ENCODE measurements at regions not wholly inside any gene's neighbourhood (a gene's known extent, or its start where the extent isn't known, plus 50 kb on each side); places are given as distances from the start of the nearest gene placed in this dataset.
A peak's percentile ranks its signal among the peaks of the same experiment; 100 is the strongest.

DNA sequence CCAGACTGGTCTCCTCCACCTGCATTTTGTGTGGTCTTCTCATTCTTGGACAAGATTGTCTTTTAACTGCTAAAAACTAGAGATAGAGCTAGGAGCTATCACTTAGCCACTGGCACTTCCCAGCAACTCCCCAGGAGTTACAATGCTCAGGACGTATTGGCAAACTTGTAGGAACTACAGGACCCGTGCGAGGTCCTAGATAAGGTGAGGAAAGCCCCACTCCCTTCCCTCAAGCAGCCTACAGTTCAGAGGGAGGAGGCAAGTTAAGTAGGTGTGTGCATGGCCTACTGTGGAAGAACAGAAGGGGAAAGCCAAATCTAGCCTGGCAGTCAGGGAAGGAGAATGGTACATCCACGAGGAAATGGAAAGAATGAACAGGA lies 504.7 kb upstream of the PROK2 start:
- peak overlapping the region; percentile 14 for H3K4me3 ChIP-seq (ENCODE audit: low read depth, low read length)
- peaks cover 23% of the 10 kb centered on the region for H3K4me1 ChIP-seq (ENCODE audit: control insufficient read depth, insufficient read depth, low read length)
- no peaks in the 10 kb centered on the region for H3K36me3 ChIP-seq (ENCODE audit: control insufficient read depth, insufficient read depth, low read length)
- no peak for DNase-seq (ENCODE audit: low read depth in 4 of 6, low spot score in 6 of 6)
- WGBS (ENCODE audit: insufficient coverage) = 53% methylated on average over 2 of the region's 4 CpGs
- H3K9me3 ChIP-seq (ENCODE audit: control insufficient read depth, insufficient read depth, low read length) = no peaks in the 10 kb centered on the region
- peaks cover 21% of the 10 kb centered on the region for H3K27me3 ChIP-seq (ENCODE audit: control insufficient read depth, insufficient read depth, low read length)
- H3K27ac ChIP-seq (ENCODE audit: low read depth, low read length) = peak overlapping the region; percentile 72

DNA sequence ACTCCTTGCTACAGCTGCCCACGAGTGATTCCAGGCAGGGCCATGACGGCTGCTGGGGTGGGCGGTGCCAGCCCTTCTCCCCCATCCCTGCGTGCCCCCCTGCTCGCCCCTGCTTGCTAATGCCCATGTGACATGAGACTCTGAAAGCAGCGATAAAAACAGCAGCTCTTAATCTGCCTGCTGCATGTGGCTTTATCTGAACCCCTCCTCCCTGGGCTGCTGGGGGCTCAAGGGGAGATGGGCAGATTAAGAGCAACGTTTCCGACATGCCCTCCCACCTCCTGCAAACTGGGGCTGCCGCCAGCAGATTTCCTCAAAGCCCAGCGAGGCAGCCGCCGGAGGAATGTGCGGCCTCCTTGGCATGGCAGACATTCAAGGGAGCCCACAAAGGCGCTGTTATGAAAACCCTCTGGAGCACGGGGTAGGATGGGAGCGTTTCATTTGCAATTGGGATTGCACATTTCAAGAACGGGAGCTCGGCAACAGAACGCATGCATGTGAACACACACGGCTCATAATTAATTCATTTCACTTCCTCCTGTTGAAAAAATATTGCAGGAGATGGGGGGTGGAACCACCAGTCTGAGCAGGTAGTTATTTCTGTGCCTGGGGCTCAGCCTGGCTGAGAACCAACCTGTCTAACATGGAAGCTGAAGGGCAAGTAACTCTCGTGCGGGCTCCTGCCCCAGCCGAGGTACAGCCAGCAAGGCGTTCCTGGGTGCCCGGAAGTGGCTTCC lies 504.2 kb upstream of the PROK2 start:
- peak overlapping the region; percentile 72 for H3K27ac ChIP-seq (ENCODE audit: low read depth, low read length)
- no peaks in the 10 kb centered on the region for H3K36me3 ChIP-seq (ENCODE audit: control insufficient read depth, insufficient read depth, low read length)
- 21% methylated on average over 21 of the region's 25 CpGs for WGBS (ENCODE audit: insufficient coverage)
- peaks cover 23% of the 10 kb centered on the region for H3K4me1 ChIP-seq (ENCODE audit: control insufficient read depth, insufficient read depth, low read length)
- DNase-seq (ENCODE audit: low read depth in 4 of 6, low spot score in 6 of 6) = peak in 4 of 6 donors; percentile 39 to 91 (median 66)
- peak overlapping the region; percentile 14 for H3K4me3 ChIP-seq (ENCODE audit: low read depth, low read length)
- no peaks in the 10 kb centered on the region for H3K9me3 ChIP-seq (ENCODE audit: control insufficient read depth, insufficient read depth, low read length)
- H3K27me3 ChIP-seq (ENCODE audit: control insufficient read depth, insufficient read depth, low read length) = peaks cover 21% of the 10 kb centered on the region

DNA sequence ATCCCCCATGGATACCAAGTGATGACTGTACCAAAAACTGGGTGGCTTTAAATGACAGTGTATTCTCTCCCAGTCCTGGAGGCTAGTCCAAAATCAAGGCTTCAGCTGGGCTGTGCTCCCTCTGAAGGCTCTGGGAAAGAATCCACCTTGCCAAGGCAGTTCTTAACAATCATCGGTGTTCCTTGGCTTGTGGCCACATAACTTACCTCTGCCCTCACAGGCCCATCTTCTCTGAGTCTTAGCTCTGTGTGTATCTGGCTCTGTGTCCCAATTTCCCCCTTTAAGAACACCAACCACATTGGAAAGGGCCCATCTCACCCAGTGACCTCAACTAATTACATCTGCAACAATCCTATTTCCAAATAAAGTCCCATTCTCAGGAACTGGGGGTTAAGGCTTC lies 503.0 kb upstream of the PROK2 start:
- H3K27me3 ChIP-seq (ENCODE audit: control insufficient read depth, insufficient read depth, low read length) = peaks cover 20% of the 10 kb centered on the region
- 60% methylated on average over 1 of the region's 1 CpG for WGBS (ENCODE audit: insufficient coverage)
- no peak overlapping the region for H3K27ac ChIP-seq (ENCODE audit: low read depth, low read length)
- H3K9me3 ChIP-seq (ENCODE audit: control insufficient read depth, insufficient read depth, low read length) = no peaks in the 10 kb centered on the region
- H3K36me3 ChIP-seq (ENCODE audit: control insufficient read depth, insufficient read depth, low read length) = no peaks in the 10 kb centered on the region
- H3K4me1 ChIP-seq (ENCODE audit: control insufficient read depth, insufficient read depth, low read length) = peaks cover 23% of the 10 kb centered on the region
- no peak for DNase-seq (ENCODE audit: low read depth in 4 of 6, low spot score in 6 of 6)
- H3K4me3 ChIP-seq (ENCODE audit: low read depth, low read length) = no peak overlapping the region

DNA sequence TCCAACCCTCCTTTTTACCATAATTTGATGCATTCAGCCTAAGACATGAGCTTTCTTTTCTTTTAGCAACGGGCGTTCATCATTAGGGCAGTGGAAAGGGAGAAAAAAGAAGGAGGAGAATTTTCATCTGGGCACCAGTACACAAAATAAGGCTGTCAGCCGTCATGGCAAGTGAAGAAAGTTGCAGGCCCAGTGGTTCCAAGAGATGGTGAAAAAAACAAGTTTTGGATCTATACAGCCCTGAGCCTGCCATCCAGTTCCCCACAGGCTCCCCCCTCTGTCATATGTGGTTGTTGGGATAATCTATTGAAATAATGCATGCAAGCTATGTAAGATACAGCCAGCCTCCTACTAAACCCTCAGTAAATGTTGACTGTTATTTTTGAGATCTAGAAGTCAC lies 500.6 kb upstream of the PROK2 start:
- no peak overlapping the region for H3K27ac ChIP-seq (ENCODE audit: low read depth, low read length)
- H3K9me3 ChIP-seq (ENCODE audit: control insufficient read depth, insufficient read depth, low read length) = no peaks in the 10 kb centered on the region
- peak in 1 of 6 donors; percentile 54 for DNase-seq (ENCODE audit: low read depth in 4 of 6, low spot score in 6 of 6)
- H3K36me3 ChIP-seq (ENCODE audit: control insufficient read depth, insufficient read depth, low read length) = no peaks in the 10 kb centered on the region
- peaks cover 19% of the 10 kb centered on the region for H3K27me3 ChIP-seq (ENCODE audit: control insufficient read depth, insufficient read depth, low read length)
- WGBS (ENCODE audit: insufficient coverage) = 92% methylated on average over 2 of the region's 3 CpGs
- peaks cover 18% of the 10 kb centered on the region for H3K4me1 ChIP-seq (ENCODE audit: control insufficient read depth, insufficient read depth, low read length)
- no peak overlapping the region for H3K4me3 ChIP-seq (ENCODE audit: low read depth, low read length)

DNA sequence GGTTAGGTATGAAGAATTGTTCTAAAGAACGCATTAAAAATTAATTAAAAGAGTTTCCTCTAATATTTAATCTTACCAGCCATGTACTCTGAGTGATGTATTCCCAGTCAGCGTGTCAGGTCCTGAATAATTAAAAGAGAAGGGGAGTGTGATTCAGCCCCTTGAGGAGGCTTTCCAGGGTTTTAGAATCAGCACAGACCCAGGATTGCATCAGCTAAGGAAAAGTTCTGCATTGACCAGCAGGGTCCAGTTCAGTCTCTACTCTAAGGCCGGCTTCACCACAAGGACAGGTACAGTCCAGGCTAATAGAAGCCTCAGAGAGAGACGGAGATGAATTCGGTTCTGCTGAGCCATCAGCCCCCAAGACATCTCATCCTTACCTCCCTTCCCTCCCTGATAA lies 499.5 kb upstream of the PROK2 start:
- peaks cover 13% of the 10 kb centered on the region for H3K27me3 ChIP-seq (ENCODE audit: control insufficient read depth, insufficient read depth, low read length)
- 100% methylated on average over 1 of the region's 5 CpGs for WGBS (ENCODE audit: insufficient coverage)
- H3K27ac ChIP-seq (ENCODE audit: low read depth, low read length) = no peak overlapping the region
- no peak overlapping the region for H3K4me3 ChIP-seq (ENCODE audit: low read depth, low read length)
- DNase-seq (ENCODE audit: low read depth in 4 of 6, low spot score in 6 of 6) = no peak
- H3K9me3 ChIP-seq (ENCODE audit: control insufficient read depth, insufficient read depth, low read length) = no peaks in the 10 kb centered on the region
- H3K4me1 ChIP-seq (ENCODE audit: control insufficient read depth, insufficient read depth, low read length) = peaks cover 20% of the 10 kb centered on the region
- no peaks in the 10 kb centered on the region for H3K36me3 ChIP-seq (ENCODE audit: control insufficient read depth, insufficient read depth, low read length)

DNA sequence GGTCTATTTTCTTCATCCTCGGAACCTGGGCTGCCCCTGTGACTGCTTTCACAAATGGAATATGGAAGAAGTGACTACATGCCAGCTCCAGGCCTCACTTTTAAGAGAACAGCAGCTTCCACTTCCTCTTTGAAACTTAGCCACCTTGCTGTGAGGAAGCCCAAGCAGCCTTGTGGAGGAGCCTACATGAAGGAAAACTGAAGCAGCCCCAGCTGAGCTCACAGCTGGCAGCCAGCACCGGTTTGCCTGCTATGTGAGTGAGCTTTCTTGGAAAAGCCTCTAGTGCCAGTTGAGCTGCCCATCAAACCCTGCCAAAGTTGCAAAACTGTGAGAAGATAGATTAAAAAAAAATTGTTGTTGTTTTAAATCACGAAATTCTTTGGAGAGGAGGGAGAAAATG lies 498.0 kb upstream of the PROK2 start:
- WGBS (ENCODE audit: insufficient coverage) = 93% methylated on average over 2 of the region's 3 CpGs
- H3K4me3 ChIP-seq (ENCODE audit: low read depth, low read length) = no peak overlapping the region
- peaks cover 9% of the 10 kb centered on the region for H3K27me3 ChIP-seq (ENCODE audit: control insufficient read depth, insufficient read depth, low read length)
- no peak for DNase-seq (ENCODE audit: low read depth in 4 of 6, low spot score in 6 of 6)
- H3K4me1 ChIP-seq (ENCODE audit: control insufficient read depth, insufficient read depth, low read length) = peaks cover 6% of the 10 kb centered on the region
- no peak overlapping the region for H3K27ac ChIP-seq (ENCODE audit: low read depth, low read length)
- no peaks in the 10 kb centered on the region for H3K9me3 ChIP-seq (ENCODE audit: control insufficient read depth, insufficient read depth, low read length)
- H3K36me3 ChIP-seq (ENCODE audit: control insufficient read depth, insufficient read depth, low read length) = no peaks in the 10 kb centered on the region

DNA sequence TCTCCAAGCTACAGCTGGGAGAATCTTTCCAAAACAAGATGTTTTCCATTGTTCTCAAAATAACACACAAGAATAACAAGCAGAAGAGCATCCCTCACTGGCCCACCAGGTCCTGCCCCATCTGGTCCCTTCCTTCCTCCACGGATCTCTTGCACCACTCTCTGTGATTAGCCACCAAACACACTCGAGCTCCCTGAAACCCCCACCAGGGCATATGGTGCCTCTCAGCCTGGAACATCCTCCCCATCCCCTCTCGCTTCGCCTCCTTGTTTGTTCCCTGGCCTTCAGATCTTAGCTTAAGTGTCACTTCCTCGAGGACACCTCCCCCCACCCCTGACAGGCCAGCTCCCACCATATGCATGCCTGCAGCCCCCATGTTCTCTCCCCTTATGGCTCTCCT lies 496.6 kb upstream of the PROK2 start:
- H3K27ac ChIP-seq (ENCODE audit: low read depth, low read length) = no peak overlapping the region
- no peaks in the 10 kb centered on the region for H3K9me3 ChIP-seq (ENCODE audit: control insufficient read depth, insufficient read depth, low read length)
- no peak for DNase-seq (ENCODE audit: low read depth in 4 of 6, low spot score in 6 of 6)
- no peaks in the 10 kb centered on the region for H3K36me3 ChIP-seq (ENCODE audit: control insufficient read depth, insufficient read depth, low read length)
- H3K27me3 ChIP-seq (ENCODE audit: control insufficient read depth, insufficient read depth, low read length) = peaks cover 3% of the 10 kb centered on the region
- WGBS (ENCODE audit: insufficient coverage) = 82% methylated on average over 5 of the region's 5 CpGs
- H3K4me1 ChIP-seq (ENCODE audit: control insufficient read depth, insufficient read depth, low read length) = peaks cover 6% of the 10 kb centered on the region
- no peak overlapping the region for H3K4me3 ChIP-seq (ENCODE audit: low read depth, low read length)

DNA sequence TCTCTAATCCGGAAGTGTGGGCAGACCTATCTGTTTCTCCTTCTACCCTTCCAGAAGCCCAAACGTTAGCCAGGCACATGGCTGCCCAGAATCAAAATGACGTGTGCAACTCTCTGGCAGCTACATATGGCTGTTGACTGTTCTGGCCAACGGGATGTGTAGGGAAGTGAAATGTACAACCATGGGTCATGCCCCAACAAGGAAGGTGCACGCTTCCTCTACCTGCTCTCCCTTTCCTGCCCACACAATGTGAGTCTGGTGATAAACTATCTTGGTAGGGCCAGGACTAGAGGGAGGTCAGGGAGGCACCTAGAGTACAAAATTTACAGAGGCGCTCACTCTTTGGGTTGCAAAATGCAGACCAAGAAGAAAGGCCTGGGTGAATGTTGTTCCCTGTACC lies 495.9 kb upstream of the PROK2 start:
- H3K4me3 ChIP-seq (ENCODE audit: low read depth, low read length) = no peak overlapping the region
- WGBS (ENCODE audit: insufficient coverage) = 93% methylated on average over 2 of the region's 6 CpGs
- no peak for DNase-seq (ENCODE audit: low read depth in 4 of 6, low spot score in 6 of 6)
- peaks cover 6% of the 10 kb centered on the region for H3K4me1 ChIP-seq (ENCODE audit: control insufficient read depth, insufficient read depth, low read length)
- H3K27me3 ChIP-seq (ENCODE audit: control insufficient read depth, insufficient read depth, low read length) = peaks cover 3% of the 10 kb centered on the region
- H3K9me3 ChIP-seq (ENCODE audit: control insufficient read depth, insufficient read depth, low read length) = no peaks in the 10 kb centered on the region
- H3K36me3 ChIP-seq (ENCODE audit: control insufficient read depth, insufficient read depth, low read length) = no peaks in the 10 kb centered on the region
- no peak overlapping the region for H3K27ac ChIP-seq (ENCODE audit: low read depth, low read length)

DNA sequence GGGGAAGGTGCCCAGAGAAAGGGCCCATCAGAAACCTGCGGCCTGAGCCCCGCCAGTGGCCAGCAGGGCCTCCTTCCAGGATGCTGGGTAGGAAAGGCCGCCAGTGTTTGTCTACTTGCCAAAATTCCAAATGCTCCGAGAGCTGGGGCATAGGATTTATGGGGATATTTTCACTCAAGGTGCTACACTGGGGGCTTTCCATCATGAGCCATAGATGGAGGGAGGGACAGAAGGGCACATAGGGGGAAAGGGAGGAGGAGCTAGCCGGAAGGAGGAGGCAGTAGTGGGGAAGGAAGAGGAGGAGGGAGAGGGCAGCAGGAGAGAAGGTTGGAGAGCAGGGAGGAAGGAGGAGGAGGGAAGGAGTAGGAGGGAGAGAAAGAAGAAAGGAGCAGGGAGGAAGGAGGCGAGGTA lies 494.7 kb upstream of the PROK2 start:
- DNase-seq (ENCODE audit: low read depth in 4 of 6, low spot score in 6 of 6) = no peak
- H3K4me3 ChIP-seq (ENCODE audit: low read depth, low read length) = no peak overlapping the region
- H3K4me1 ChIP-seq (ENCODE audit: control insufficient read depth, insufficient read depth, low read length) = peaks cover 10% of the 10 kb centered on the region
- 60% methylated on average over 5 of the region's 6 CpGs for WGBS (ENCODE audit: insufficient coverage)
- H3K36me3 ChIP-seq (ENCODE audit: control insufficient read depth, insufficient read depth, low read length) = no peaks in the 10 kb centered on the region
- peaks cover 3% of the 10 kb centered on the region for H3K27me3 ChIP-seq (ENCODE audit: control insufficient read depth, insufficient read depth, low read length)
- no peaks in the 10 kb centered on the region for H3K9me3 ChIP-seq (ENCODE audit: control insufficient read depth, insufficient read depth, low read length)
- no peak overlapping the region for H3K27ac ChIP-seq (ENCODE audit: low read depth, low read length)

DNA sequence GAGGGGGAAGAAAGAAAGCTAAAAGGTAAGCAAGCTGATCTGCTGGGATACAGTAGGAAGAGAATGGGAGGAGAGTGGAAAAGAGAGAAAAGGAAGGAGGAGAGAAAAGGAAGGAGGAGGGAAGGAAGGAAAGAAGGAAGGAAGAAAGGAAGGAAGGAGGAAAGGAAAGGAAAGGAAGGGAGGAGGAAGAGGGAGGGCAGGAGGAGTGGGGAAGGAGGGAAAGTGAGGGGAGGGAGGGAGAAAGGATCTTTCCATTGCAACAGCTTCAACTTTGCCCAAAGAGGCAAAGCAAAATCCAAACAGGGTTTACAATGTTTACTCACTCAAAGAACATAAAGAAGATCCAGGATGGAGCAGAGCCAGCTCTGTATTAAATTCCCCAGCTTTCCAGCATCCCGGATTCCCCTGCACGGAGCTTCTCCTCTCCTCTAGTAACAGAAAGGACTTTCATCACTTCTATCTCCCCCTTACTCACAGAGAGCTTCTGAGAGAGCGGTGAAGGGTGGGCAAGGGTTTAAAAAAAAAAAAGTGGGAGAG lies 494.2 kb upstream of the PROK2 start:
- no CpG with 5 or more reads among the region's 3 CpGs for WGBS (ENCODE audit: insufficient coverage)
- Histone ChIP-seq H3K27ac (ENCODE audit: low read depth, low read length) (no peak overlapping the region), H3K36me3 (ENCODE audit: control insufficient read depth, insufficient read depth, low read length) (no peaks in the 10 kb centered on the region), H3K4me3 (ENCODE audit: low read depth, low read length) (no peak overlapping the region), H3K4me1 (ENCODE audit: control insufficient read depth, insufficient read depth, low read length) (peaks cover 12% of the 10 kb centered on the region), H3K27me3 (ENCODE audit: control insufficient read depth, insufficient read depth, low read length) (peaks cover 3% of the 10 kb centered on the region), H3K9me3 (ENCODE audit: control insufficient read depth, insufficient read depth, low read length) (no peaks in the 10 kb centered on the region)
- no peak for DNase-seq (ENCODE audit: low read depth in 4 of 6, low spot score in 6 of 6)
